ENCODE measurements at regions not wholly inside any gene's neighbourhood (a gene's known extent, or its start where the extent isn't known, plus 50 kb on each side); places are given as distances from the start of the nearest gene placed in this dataset.
A peak's percentile ranks its signal among the peaks of the same experiment; 100 is the strongest.

DNA sequence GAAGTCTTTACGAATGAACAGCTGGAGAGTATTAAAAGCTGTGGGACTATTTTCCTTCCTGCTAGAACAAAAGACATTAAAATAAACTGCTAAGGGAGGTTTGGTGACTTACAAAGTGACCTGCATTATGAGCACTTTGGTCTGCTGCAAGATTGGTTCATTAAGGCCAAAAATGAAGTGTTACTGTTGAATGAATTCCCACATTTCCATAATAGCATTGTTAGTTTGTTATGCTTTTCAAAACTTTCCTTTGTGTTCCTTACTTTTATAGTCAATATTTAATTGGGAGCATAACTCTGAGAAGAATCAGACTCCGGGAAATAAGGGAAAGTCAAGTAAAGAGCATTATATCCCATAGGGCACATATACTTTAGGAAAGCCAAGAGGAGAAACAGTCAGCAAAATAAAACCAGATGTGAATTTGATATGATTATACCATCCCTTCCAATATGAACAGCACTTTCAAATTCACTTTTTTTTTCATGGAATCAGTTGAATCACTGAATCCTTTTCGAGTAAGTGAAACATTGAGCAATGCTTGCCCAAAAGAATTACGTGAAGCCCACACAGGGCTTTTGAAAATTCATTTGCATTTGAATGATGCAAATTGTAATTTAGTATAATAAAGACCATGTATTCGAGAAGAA is 112.6 kb downstream of the KCTD12 start:
- Histone ChIP-seq H3K4me2 (ENCODE audit: low read length) (no peak overlapping the region), H3K9me3 (ENCODE audit: insufficient read depth, low read depth, low read length) (no peaks in the 10 kb centered on the region), H4K20me1 (ENCODE audit: insufficient read depth, low read length) (no peaks in the 10 kb centered on the region), H3K36me3 (ENCODE audit: insufficient read depth, low read length) (no peaks in the 10 kb centered on the region), H3K79me2 (ENCODE audit: insufficient read depth, low read length) (no peaks in the 10 kb centered on the region), H2AFZ (ENCODE audit: low read depth, low read length) (no peak overlapping the region), H3K4me3 (ENCODE audit: insufficient read depth, low read depth, low read length) (no peak overlapping the region), H3K9ac (ENCODE audit: low read length) (no peak overlapping the region), H3K4me1 (ENCODE audit: insufficient read depth, low read length) (no peaks in the 10 kb centered on the region), H3K27me3 (ENCODE audit: insufficient read depth, low read length) (no peaks in the 10 kb centered on the region), H3K27ac (ENCODE audit: low read depth, low read length) (no peak overlapping the region)
- H3K36me3 Mint-ChIP-seq (ENCODE audit: low read depth, unreplicated experiment) = no peaks in the 10 kb centered on the region
- no peaks in the 10 kb centered on the region for H3K27me3 Mint-ChIP-seq (ENCODE audit: low read depth, unreplicated experiment)
- no peak for TF ChIP-seq EZH2 (IDR thresholded peaks at IDR 0.05; ENCODE audit: insufficient read depth, low read length)
- TF ChIP-seq, protein P1, sequence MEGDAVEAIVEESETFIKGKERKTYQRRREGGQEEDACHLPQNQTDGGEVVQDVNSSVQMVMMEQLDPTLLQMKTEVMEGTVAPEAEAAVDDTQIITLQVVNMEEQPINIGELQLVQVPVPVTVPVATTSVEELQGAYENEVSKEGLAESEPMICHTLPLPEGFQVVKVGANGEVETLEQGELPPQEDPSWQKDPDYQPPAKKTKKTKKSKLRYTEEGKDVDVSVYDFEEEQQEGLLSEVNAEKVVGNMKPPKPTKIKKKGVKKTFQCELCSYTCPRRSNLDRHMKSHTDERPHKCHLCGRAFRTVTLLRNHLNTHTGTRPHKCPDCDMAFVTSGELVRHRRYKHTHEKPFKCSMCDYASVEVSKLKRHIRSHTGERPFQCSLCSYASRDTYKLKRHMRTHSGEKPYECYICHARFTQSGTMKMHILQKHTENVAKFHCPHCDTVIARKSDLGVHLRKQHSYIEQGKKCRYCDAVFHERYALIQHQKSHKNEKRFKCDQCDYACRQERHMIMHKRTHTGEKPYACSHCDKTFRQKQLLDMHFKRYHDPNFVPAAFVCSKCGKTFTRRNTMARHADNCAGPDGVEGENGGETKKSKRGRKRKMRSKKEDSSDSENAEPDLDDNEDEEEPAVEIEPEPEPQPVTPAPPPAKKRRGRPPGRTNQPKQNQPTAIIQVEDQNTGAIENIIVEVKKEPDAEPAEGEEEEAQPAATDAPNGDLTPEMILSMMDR (IDR thresholded peaks at IDR 0.05; ENCODE audit: insufficient read depth, low read depth, low read length) = no peak
- DNase-seq (ENCODE audit: low read depth) (no peak), FAIRE-seq (no peak)
- peaks cover 4% of the 10 kb centered on the region for H3K4me1 Mint-ChIP-seq (ENCODE audit: low read depth, unreplicated experiment)
- no peaks in the 10 kb centered on the region for H3K9me3 Mint-ChIP-seq (ENCODE audit: unreplicated experiment)
- no peak overlapping the region for H3K27ac Mint-ChIP-seq (ENCODE audit: unreplicated experiment)
- H3K4me3 Mint-ChIP-seq (ENCODE audit: unreplicated experiment) = no peak overlapping the region

- no peak for DNase-seq (ENCODE audit: low read depth)
- H3K4me3 ChIP-seq (ENCODE audit: insufficient read depth, low read depth, low read length) = no peak overlapping the region
- no peaks in the 10 kb centered on the region for H3K36me3 ChIP-seq (ENCODE audit: insufficient read depth, low read length)
- H3K9ac ChIP-seq (ENCODE audit: low read length) = no peak overlapping the region
- Mint-ChIP-seq H3K36me3 (ENCODE audit: low read depth, unreplicated experiment) (no peaks in the 10 kb centered on the region), H3K4me1 (ENCODE audit: low read depth, unreplicated experiment) (peaks cover 4% of the 10 kb centered on the region), H3K27me3 (ENCODE audit: low read depth, unreplicated experiment) (no peaks in the 10 kb centered on the region), H3K4me3 (ENCODE audit: unreplicated experiment) (no peak overlapping the region), H3K27ac (ENCODE audit: unreplicated experiment) (no peak overlapping the region), H3K9me3 (ENCODE audit: unreplicated experiment) (no peaks in the 10 kb centered on the region)
- TF ChIP-seq, protein P1 (IDR thresholded peaks at IDR 0.05; ENCODE audit: insufficient read depth, low read depth, low read length) = no peak
- no peak for TF ChIP-seq EZH2 (IDR thresholded peaks at IDR 0.05; ENCODE audit: insufficient read depth, low read length)
- no peaks in the 10 kb centered on the region for H3K79me2 ChIP-seq (ENCODE audit: insufficient read depth, low read length)
- no peak overlapping the region for H3K4me2 ChIP-seq (ENCODE audit: low read length)
- H3K9me3 ChIP-seq (ENCODE audit: insufficient read depth, low read depth, low read length) = no peaks in the 10 kb centered on the region
- H2AFZ ChIP-seq (ENCODE audit: low read depth, low read length) = no peak overlapping the region
- no peaks in the 10 kb centered on the region for H3K4me1 ChIP-seq (ENCODE audit: insufficient read depth, low read length)
- H3K27ac ChIP-seq (ENCODE audit: low read depth, low read length) = no peak overlapping the region
- FAIRE-seq = no peak
- no peaks in the 10 kb centered on the region for H4K20me1 ChIP-seq (ENCODE audit: insufficient read depth, low read length)
- H3K27me3 ChIP-seq (ENCODE audit: insufficient read depth, low read length) = no peaks in the 10 kb centered on the region
These were observed 114.0 kb downstream of the KCTD12 start for GRCh38 chr13:76772241-76772640.

DNA sequence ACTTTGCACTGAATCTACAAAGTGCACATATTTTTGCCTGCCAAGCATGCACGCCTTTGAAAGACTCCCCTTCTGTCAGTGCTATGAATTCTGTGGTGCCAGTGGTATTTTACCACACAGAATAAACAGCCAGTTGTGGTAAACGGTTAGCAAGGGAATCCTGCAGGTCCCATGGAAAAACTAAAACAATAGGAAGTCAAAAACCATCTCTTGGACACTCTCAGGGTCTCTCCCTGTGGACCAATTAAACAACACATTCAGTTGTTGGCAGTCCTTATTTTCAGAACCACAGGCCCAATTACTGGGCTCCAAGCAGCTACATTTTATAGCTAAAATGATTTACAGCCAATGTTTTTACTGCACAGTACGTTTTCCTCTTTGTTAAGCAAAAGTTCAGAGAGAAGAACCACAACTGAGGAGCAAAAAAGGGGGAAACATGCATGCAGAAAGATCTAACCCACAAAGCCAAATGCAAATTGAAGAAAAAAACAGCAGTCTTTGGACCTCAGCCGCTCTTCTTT is 116.9 kb downstream of the KCTD12 start:
- FAIRE-seq = peak; percentile 9

More for the DNA sequence above, 116.9 kb downstream of the KCTD12 start:
- Mint-ChIP-seq H3K27me3 (ENCODE audit: low read depth, unreplicated experiment) (no peaks in the 10 kb centered on the region), H3K27ac (ENCODE audit: unreplicated experiment) (no peak overlapping the region), H3K4me1 (ENCODE audit: low read depth, unreplicated experiment) (peaks cover 4% of the 10 kb centered on the region), H3K4me3 (ENCODE audit: unreplicated experiment) (no peak overlapping the region), H3K36me3 (ENCODE audit: low read depth, unreplicated experiment) (no peaks in the 10 kb centered on the region), H3K9me3 (ENCODE audit: unreplicated experiment) (no peaks in the 10 kb centered on the region)
- no peak for TF ChIP-seq EZH2 (IDR thresholded peaks at IDR 0.05; ENCODE audit: insufficient read depth, low read length)
- TF ChIP-seq, protein P1 (IDR thresholded peaks at IDR 0.05; ENCODE audit: insufficient read depth, low read depth, low read length) = no peak
- Histone ChIP-seq H4K20me1 (ENCODE audit: insufficient read depth, low read length) (no peaks in the 10 kb centered on the region), H3K9ac (ENCODE audit: low read length) (no peak overlapping the region), H3K27me3 (ENCODE audit: insufficient read depth, low read length) (no peaks in the 10 kb centered on the region), H3K27ac (ENCODE audit: low read depth, low read length) (no peak overlapping the region), H3K4me2 (ENCODE audit: low read length) (no peak overlapping the region), H3K36me3 (ENCODE audit: insufficient read depth, low read length) (no peaks in the 10 kb centered on the region), H2AFZ (ENCODE audit: low read depth, low read length) (no peak overlapping the region), H3K79me2 (ENCODE audit: insufficient read depth, low read length) (no peaks in the 10 kb centered on the region), H3K4me3 (ENCODE audit: insufficient read depth, low read depth, low read length) (no peak overlapping the region), H3K9me3 (ENCODE audit: insufficient read depth, low read depth, low read length) (no peaks in the 10 kb centered on the region), H3K4me1 (ENCODE audit: insufficient read depth, low read length) (no peaks in the 10 kb centered on the region)
- DNase-seq (ENCODE audit: low read depth) = peak; percentile 20
